ENCODE measurements at regions not wholly inside any gene's neighbourhood (a gene's known extent, or its start where the extent isn't known, plus 50 kb on each side); places are given as distances from the start of the nearest gene placed in this dataset.

DNA sequence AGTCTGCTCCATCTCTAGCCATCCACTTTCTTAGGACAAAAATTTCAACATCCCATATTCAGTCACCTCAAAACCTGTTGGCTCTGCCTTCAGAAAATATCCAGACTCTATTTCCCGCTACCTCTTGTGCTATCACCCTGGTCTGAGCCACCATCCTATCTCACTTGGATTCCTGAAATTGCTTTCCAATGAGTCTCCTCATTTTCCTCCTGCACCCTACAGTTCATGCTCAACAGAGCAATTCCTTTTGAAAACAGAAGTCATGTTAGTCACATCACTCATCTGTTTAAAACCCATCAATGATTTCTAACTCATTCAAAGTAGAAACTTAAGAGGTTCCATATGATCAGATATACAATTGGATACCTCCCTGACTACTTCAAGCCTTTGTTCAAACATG is 229.9 kb downstream of the ADGRG6 start:
- TF ChIP-seq, protein P1, sequence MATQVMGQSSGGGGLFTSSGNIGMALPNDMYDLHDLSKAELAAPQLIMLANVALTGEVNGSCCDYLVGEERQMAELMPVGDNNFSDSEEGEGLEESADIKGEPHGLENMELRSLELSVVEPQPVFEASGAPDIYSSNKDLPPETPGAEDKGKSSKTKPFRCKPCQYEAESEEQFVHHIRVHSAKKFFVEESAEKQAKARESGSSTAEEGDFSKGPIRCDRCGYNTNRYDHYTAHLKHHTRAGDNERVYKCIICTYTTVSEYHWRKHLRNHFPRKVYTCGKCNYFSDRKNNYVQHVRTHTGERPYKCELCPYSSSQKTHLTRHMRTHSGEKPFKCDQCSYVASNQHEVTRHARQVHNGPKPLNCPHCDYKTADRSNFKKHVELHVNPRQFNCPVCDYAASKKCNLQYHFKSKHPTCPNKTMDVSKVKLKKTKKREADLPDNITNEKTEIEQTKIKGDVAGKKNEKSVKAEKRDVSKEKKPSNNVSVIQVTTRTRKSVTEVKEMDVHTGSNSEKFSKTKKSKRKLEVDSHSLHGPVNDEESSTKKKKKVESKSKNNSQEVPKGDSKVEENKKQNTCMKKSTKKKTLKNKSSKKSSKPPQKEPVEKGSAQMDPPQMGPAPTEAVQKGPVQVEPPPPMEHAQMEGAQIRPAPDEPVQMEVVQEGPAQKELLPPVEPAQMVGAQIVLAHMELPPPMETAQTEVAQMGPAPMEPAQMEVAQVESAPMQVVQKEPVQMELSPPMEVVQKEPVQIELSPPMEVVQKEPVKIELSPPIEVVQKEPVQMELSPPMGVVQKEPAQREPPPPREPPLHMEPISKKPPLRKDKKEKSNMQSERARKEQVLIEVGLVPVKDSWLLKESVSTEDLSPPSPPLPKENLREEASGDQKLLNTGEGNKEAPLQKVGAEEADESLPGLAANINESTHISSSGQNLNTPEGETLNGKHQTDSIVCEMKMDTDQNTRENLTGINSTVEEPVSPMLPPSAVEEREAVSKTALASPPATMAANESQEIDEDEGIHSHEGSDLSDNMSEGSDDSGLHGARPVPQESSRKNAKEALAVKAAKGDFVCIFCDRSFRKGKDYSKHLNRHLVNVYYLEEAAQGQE (tag by site-specific recombination; IDR thresholded peaks at IDR 0.05): no peak
- TF ChIP-seq ZNF561 (tag by site-specific recombination; IDR thresholded peaks at IDR 0.05; ENCODE audit: borderline replicate concordance) (no peak), ZNF664 (tag by site-specific recombination; IDR thresholded peaks at IDR 0.05) (no peak), SP2 (tag by site-specific recombination; IDR thresholded peaks at IDR 0.05) (no peak), ZNF174 (tag by site-specific recombination; IDR thresholded peaks at IDR 0.05) (no peak), ZNF416 (tag by site-specific recombination; IDR thresholded peaks at IDR 0.05) (no peak)
- TF ChIP-seq, protein P2, sequence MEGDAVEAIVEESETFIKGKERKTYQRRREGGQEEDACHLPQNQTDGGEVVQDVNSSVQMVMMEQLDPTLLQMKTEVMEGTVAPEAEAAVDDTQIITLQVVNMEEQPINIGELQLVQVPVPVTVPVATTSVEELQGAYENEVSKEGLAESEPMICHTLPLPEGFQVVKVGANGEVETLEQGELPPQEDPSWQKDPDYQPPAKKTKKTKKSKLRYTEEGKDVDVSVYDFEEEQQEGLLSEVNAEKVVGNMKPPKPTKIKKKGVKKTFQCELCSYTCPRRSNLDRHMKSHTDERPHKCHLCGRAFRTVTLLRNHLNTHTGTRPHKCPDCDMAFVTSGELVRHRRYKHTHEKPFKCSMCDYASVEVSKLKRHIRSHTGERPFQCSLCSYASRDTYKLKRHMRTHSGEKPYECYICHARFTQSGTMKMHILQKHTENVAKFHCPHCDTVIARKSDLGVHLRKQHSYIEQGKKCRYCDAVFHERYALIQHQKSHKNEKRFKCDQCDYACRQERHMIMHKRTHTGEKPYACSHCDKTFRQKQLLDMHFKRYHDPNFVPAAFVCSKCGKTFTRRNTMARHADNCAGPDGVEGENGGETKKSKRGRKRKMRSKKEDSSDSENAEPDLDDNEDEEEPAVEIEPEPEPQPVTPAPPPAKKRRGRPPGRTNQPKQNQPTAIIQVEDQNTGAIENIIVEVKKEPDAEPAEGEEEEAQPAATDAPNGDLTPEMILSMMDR (tag by site-specific recombination; IDR thresholded peaks at IDR 0.05): no peak
- TF ChIP-seq, protein P3, sequence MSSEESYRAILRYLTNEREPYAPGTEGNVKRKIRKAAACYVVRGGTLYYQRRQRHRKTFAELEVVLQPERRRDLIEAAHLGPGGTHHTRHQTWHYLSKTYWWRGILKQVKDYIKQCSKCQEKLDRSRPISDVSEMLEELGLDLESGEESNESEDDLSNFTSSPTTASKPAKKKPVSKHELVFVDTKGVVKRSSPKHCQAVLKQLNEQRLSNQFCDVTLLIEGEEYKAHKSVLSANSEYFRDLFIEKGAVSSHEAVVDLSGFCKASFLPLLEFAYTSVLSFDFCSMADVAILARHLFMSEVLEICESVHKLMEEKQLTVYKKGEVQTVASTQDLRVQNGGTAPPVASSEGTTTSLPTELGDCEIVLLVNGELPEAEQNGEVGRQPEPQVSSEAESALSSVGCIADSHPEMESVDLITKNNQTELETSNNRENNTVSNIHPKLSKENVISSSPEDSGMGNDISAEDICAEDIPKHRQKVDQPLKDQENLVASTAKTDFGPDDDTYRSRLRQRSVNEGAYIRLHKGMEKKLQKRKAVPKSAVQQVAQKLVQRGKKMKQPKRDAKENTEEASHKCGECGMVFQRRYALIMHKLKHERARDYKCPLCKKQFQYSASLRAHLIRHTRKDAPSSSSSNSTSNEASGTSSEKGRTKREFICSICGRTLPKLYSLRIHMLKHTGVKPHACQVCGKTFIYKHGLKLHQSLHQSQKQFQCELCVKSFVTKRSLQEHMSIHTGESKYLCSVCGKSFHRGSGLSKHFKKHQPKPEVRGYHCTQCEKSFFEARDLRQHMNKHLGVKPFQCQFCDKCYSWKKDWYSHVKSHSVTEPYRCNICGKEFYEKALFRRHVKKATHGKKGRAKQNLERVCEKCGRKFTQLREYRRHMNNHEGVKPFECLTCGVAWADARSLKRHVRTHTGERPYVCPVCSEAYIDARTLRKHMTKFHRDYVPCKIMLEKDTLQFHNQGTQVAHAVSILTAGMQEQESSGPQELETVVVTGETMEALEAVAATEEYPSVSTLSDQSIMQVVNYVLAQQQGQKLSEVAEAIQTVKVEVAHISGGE (tag by site-specific recombination; conservative IDR thresholded peaks at IDR 0.05; ENCODE audit: low read depth): no peak

Measured in HEK293 (cell line).